ENCODE measurements at regions not wholly inside any gene's neighbourhood (a gene's known extent, or its start where the extent isn't known, plus 50 kb on each side); places are given as distances from the start of the nearest gene placed in this dataset.

DNA sequence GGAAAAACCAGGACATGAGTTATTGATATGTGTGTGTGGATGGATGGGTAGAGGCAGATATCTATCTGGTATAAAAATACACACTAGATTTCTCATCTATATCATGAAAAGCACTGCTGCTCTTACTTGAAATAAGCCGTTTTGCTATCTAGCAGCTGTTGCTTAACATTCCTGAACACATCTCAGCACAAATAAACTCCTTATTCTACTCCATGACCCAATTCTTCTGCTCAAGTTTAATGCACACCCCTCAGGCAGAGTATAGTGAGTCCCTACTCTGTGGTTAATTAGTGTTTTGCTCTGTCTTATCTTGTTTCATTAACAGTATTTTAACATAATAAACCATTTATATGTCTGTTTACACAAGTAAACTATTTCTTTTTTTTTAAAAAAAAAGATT lies 134.2 kb downstream of the CBLN2 start:
- H3K4me1 Mint-ChIP-seq (ENCODE audit: unreplicated experiment) = no peaks in the 10 kb centered on the region
- no peak overlapping the region for H3K27ac Mint-ChIP-seq (ENCODE audit: unreplicated experiment)
- no peaks in the 10 kb centered on the region for H3K27me3 Mint-ChIP-seq (ENCODE audit: unreplicated experiment)
- H3K9me3 Mint-ChIP-seq (ENCODE audit: unreplicated experiment) = peaks cover 14% of the 10 kb centered on the region
- peaks cover 4% of the 10 kb centered on the region for H3K36me3 Mint-ChIP-seq (ENCODE audit: low read depth, unreplicated experiment)
- no peak overlapping the region for H3K4me3 Mint-ChIP-seq (ENCODE audit: unreplicated experiment)
- no peak for DNase-seq (ENCODE audit: low spot score)
- TF ChIP-seq, protein P1, sequence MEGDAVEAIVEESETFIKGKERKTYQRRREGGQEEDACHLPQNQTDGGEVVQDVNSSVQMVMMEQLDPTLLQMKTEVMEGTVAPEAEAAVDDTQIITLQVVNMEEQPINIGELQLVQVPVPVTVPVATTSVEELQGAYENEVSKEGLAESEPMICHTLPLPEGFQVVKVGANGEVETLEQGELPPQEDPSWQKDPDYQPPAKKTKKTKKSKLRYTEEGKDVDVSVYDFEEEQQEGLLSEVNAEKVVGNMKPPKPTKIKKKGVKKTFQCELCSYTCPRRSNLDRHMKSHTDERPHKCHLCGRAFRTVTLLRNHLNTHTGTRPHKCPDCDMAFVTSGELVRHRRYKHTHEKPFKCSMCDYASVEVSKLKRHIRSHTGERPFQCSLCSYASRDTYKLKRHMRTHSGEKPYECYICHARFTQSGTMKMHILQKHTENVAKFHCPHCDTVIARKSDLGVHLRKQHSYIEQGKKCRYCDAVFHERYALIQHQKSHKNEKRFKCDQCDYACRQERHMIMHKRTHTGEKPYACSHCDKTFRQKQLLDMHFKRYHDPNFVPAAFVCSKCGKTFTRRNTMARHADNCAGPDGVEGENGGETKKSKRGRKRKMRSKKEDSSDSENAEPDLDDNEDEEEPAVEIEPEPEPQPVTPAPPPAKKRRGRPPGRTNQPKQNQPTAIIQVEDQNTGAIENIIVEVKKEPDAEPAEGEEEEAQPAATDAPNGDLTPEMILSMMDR (IDR thresholded peaks at IDR 0.05; ENCODE audit: unreplicated experiment) = no peak

DNA sequence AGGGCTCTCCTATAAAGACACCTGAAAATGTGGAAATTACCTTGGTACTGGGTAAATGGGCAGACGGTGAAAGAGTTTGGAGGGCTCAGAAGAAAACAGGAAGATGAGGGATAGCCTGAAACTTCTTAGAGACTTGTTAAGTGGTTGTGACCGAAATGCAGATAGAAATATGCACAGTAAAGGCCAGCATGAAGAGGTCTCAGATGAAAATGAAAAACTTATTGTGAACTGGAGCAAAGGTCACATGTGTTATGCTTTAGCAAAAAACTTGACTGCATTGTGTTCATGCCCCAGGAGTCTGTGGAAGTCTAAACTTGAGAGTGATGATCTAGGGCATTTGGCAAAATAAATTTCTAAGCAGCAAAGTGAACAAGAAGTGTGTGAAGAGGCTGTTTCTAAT lies 137.1 kb downstream of the CBLN2 start:
- TF ChIP-seq, protein P1 (IDR thresholded peaks at IDR 0.05; ENCODE audit: unreplicated experiment) = no peak
- Mint-ChIP-seq H3K36me3 (ENCODE audit: low read depth, unreplicated experiment) (peaks cover 4% of the 10 kb centered on the region), H3K4me1 (ENCODE audit: unreplicated experiment) (no peaks in the 10 kb centered on the region), H3K27ac (ENCODE audit: unreplicated experiment) (no peak overlapping the region), H3K4me3 (ENCODE audit: unreplicated experiment) (no peak overlapping the region), H3K9me3 (ENCODE audit: unreplicated experiment) (peaks cover 19% of the 10 kb centered on the region), H3K27me3 (ENCODE audit: unreplicated experiment) (no peaks in the 10 kb centered on the region)
- no peak for DNase-seq (ENCODE audit: low spot score)

DNA sequence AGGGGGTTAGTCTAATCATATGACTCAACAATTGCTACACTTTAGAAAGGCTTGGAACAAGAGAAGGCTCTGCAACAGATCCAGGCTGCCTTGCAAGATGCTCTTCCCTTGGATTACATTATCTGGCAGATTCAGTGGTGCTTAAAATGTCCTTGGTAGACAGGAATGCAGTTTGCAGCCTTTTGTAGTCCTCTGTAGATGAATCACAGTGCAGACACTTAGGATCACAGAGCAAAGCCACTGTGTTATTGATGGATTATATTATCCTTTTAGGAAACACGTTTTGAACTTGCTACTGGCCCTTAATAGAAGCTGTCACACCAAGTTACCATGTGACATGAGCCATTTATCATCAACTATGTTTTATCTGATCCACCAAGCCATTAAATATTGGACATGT lies 152.2 kb downstream of the CBLN2 start:
- Mint-ChIP-seq H3K4me1 (ENCODE audit: unreplicated experiment) (no peaks in the 10 kb centered on the region), H3K9me3 (ENCODE audit: unreplicated experiment) (peaks cover 32% of the 10 kb centered on the region), H3K4me3 (ENCODE audit: unreplicated experiment) (no peak overlapping the region), H3K27ac (ENCODE audit: unreplicated experiment) (no peak overlapping the region), H3K27me3 (ENCODE audit: unreplicated experiment) (no peaks in the 10 kb centered on the region), H3K36me3 (ENCODE audit: low read depth, unreplicated experiment) (peaks cover 6% of the 10 kb centered on the region)
- TF ChIP-seq, protein P1 (IDR thresholded peaks at IDR 0.05; ENCODE audit: unreplicated experiment) = no peak
- DNase-seq (ENCODE audit: low spot score) = no peak

DNA sequence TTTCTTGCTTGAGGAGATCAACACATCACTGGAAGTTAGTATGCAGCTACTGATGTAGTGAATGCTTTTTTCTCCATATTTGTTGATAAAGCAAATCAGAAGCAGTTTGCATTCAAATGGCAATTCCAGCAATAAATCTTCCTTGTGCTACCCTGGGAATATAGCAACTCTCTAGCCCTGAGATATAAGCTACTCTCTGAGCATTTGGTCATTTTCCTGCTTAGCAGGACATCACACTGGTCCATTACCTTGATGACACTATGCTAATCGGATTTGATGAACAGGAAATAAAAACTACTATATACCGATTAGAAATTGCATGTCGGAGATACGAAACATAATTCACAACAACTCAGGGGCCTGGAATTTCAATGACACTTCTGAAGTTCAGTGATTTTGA lies 152.7 kb downstream of the CBLN2 start:
- no peaks in the 10 kb centered on the region for H3K27me3 Mint-ChIP-seq (ENCODE audit: unreplicated experiment)
- peaks cover 6% of the 10 kb centered on the region for H3K36me3 Mint-ChIP-seq (ENCODE audit: low read depth, unreplicated experiment)
- DNase-seq (ENCODE audit: low spot score) = no peak
- no peak overlapping the region for H3K4me3 Mint-ChIP-seq (ENCODE audit: unreplicated experiment)
- H3K9me3 Mint-ChIP-seq (ENCODE audit: unreplicated experiment) = peaks cover 37% of the 10 kb centered on the region
- no peaks in the 10 kb centered on the region for H3K4me1 Mint-ChIP-seq (ENCODE audit: unreplicated experiment)
- TF ChIP-seq, protein P1 (IDR thresholded peaks at IDR 0.05; ENCODE audit: unreplicated experiment) = no peak
- no peak overlapping the region for H3K27ac Mint-ChIP-seq (ENCODE audit: unreplicated experiment)

DNA sequence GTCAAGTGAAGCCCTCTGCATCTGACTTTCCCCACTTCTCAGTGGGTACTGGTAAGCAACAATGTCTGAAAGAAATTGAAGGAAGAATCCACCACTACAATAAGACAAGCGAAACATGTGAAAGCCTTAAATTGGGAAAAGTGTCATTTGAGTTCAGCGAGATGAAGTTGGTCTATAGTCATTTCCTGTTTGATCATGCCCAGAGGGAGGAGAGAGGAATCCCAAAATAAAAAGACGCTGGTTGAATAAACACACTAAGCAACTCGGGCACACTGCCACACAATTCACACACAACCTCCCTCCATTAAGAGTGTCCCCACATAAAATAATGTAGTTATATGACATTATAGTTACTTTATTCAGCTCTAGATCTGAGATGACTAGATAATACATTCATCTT lies 166.1 kb downstream of the CBLN2 start:
- H3K4me3 Mint-ChIP-seq (ENCODE audit: unreplicated experiment) = no peak overlapping the region
- H3K4me1 Mint-ChIP-seq (ENCODE audit: unreplicated experiment) = no peaks in the 10 kb centered on the region
- peaks cover under 1% of the 10 kb centered on the region for H3K9me3 Mint-ChIP-seq (ENCODE audit: unreplicated experiment)
- H3K27me3 Mint-ChIP-seq (ENCODE audit: unreplicated experiment) = peaks cover 2% of the 10 kb centered on the region
- no peak overlapping the region for H3K27ac Mint-ChIP-seq (ENCODE audit: unreplicated experiment)
- TF ChIP-seq, protein P1 (IDR thresholded peaks at IDR 0.05; ENCODE audit: unreplicated experiment) = no peak
- no peak for DNase-seq (ENCODE audit: low spot score)
- H3K36me3 Mint-ChIP-seq (ENCODE audit: low read depth, unreplicated experiment) = no peaks in the 10 kb centered on the region

Measured in endothelial cell (in vitro differentiated cells).